ENCODE measurements at regions not wholly inside any gene's neighbourhood (a gene's known extent, or its start where the extent isn't known, plus 50 kb on each side); places are given as distances from the start of the nearest gene placed in this dataset.
"Not testable (repeated sequence)": the region's sequence is repeated elsewhere in the genome, so short reads cannot be mapped to it uniquely, and the experiment has no call there.

GRCh38 chr13:47892374-47892773, 108.7 kb downstream of the SUCLA2 start:
- no peak for DNase-seq

- DNase-seq = no peak
Measured at GRCh38 chr13:47890146-47890814, 110.8 kb downstream of the SUCLA2 start.

- DNase-seq = no peak
Measured at GRCh38 chr13:47886314-47886713, 114.8 kb downstream of the SUCLA2 start.

GRCh38 chr13:47875201-47875600, 125.9 kb downstream of the SUCLA2 start:
- no peak for DNase-seq

- not testable (repeated sequence) for DNase-seq
Measured at GRCh38 chr13:47873987-47874386, 127.1 kb downstream of the SUCLA2 start.

GRCh38 chr13:47873319-47873718, 127.8 kb downstream of the SUCLA2 start:
- DNase-seq = not testable (repeated sequence)

GRCh38 chr13:47869776-47870175, 131.3 kb downstream of the SUCLA2 start:
- DNase-seq = no peak

GRCh38 chr13:47865883-47866282, 135.2 kb downstream of the SUCLA2 start:
- no peak for DNase-seq

GRCh38 chr13:47862841-47863240, 138.2 kb downstream of the SUCLA2 start:
- DNase-seq = no peak

- no peak for DNase-seq
Measured at GRCh38 chr13:47859165-47859564, 141.9 kb downstream of the SUCLA2 start.

- DNase-seq = no peak
Measured at GRCh38 chr13:47858042-47859025, 142.7 kb downstream of the SUCLA2 start.

- DNase-seq = no peak
Measured at GRCh38 chr13:47853236-47853635, 147.8 kb downstream of the SUCLA2 start.

- DNase-seq = no peak
Measured at GRCh38 chr13:47846886-47847285, 154.2 kb downstream of the SUCLA2 start.

- no peak for DNase-seq
Measured at GRCh38 chr13:47845981-47846380, 155.1 kb downstream of the SUCLA2 start.

- DNase-seq = no peak
Measured at GRCh38 chr13:47843005-47843404, 158.1 kb downstream of the SUCLA2 start.

- no peak for DNase-seq
Measured at GRCh38 chr13:47841151-47841550, 159.9 kb downstream of the SUCLA2 start.

- DNase-seq = no peak
Measured at GRCh38 chr13:47837906-47838305, 163.2 kb downstream of the SUCLA2 start.

- DNase-seq = no peak
Measured at GRCh38 chr13:47837104-47837880, 163.8 kb downstream of the SUCLA2 start.

GRCh38 chr13:47835470-47836228, 165.4 kb downstream of the SUCLA2 start:
- DNase-seq = no peak

GRCh38 chr13:47832458-47832972, 168.6 kb downstream of the SUCLA2 start:
- DNase-seq = no peak

- no peak for DNase-seq
Measured at GRCh38 chr13:47831265-47831664, 169.8 kb downstream of the SUCLA2 start.

- no peak for DNase-seq
Measured at GRCh38 chr13:47829690-47830089, 171.4 kb downstream of the SUCLA2 start.

All from CD4-positive, alpha-beta T cell treated with Interferon alpha-2 for 1 hour (primary cell).